ENCODE measurements at regions not wholly inside any gene's neighbourhood (a gene's known extent, or its start where the extent isn't known, plus 50 kb on each side); places are given as distances from the start of the nearest gene placed in this dataset.

DNA sequence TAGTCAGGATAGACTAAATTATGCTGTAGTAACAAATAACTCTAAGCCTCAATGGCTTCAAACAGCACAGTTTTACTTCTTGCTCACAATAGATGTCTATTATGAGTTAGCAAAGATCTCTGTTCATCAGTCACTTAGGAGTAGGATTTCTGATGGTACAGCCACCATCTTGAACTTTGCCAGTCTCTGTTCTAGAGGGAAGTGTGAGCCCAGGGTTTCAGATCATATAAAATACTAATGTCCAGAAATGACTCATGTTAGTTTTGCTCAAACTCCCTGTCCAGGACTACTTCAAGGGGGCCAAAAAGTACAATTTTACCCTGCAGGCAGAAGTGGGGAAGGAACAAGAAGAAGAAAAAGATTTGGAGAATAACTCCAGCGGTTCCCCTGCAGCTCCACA is 77.1 kb upstream of the LSM6 start:
- Histone ChIP-seq H3K9ac (no peak overlapping the region), H2AFZ (ENCODE audit: low read depth) (peak overlapping the region; percentile 35; the same call in 1 of the 2 replicates), H3K4me1 (ENCODE audit: low read depth, poor library complexity, severe bottlenecking) (peaks cover 19% of the 10 kb centered on the region), H3K79me2 (ENCODE audit: insufficient read depth, low read depth) (no peaks in the 10 kb centered on the region), H3K27me3 (ENCODE audit: insufficient read depth, low read depth) (no peaks in the 10 kb centered on the region), H3K36me3 (ENCODE audit: insufficient read depth) (no peaks in the 10 kb centered on the region), H3K4me3 (IDR thresholded peaks at IDR 0.05; ENCODE audit: insufficient read depth, low read depth, low read length) (no peak overlapping the region), H4K20me1 (ENCODE audit: insufficient read depth) (no peaks in the 10 kb centered on the region), H3K27ac (no peak overlapping the region), H3K4me2 (peak overlapping the region; percentile 43; the same call in 1 of the 2 replicates)
- TF ChIP-seq, protein P1, sequence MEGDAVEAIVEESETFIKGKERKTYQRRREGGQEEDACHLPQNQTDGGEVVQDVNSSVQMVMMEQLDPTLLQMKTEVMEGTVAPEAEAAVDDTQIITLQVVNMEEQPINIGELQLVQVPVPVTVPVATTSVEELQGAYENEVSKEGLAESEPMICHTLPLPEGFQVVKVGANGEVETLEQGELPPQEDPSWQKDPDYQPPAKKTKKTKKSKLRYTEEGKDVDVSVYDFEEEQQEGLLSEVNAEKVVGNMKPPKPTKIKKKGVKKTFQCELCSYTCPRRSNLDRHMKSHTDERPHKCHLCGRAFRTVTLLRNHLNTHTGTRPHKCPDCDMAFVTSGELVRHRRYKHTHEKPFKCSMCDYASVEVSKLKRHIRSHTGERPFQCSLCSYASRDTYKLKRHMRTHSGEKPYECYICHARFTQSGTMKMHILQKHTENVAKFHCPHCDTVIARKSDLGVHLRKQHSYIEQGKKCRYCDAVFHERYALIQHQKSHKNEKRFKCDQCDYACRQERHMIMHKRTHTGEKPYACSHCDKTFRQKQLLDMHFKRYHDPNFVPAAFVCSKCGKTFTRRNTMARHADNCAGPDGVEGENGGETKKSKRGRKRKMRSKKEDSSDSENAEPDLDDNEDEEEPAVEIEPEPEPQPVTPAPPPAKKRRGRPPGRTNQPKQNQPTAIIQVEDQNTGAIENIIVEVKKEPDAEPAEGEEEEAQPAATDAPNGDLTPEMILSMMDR (conservative IDR thresholded peaks at IDR 0.05; ENCODE audit: low read depth, low read length): no peak

DNA sequence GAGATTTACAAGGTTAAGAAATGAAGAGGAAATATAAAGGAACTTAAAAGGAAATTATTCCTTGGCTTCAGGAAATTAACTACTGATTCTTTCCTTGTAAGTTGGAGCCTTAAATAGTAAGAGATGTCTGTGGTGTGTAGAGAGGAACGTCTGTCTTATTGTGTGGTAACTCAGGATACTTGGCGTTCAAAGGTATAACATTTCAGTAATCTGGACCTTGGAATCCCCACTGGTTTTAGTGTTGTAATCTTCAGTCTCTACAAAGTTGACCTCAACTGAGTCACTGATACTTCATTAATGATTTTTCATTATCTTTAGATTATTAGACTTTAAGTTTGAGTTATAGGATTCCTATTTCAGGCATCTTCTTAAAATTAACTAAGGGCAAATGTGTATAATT is 79.1 kb upstream of the LSM6 start:
- Histone ChIP-seq H3K4me2 (no peak overlapping the region), H3K9ac (no peak overlapping the region), H3K27me3 (ENCODE audit: insufficient read depth, low read depth) (no peaks in the 10 kb centered on the region), H3K4me3 (IDR thresholded peaks at IDR 0.05; ENCODE audit: insufficient read depth, low read depth, low read length) (no peak overlapping the region), H3K27ac (no peak overlapping the region), H3K36me3 (ENCODE audit: insufficient read depth) (no peaks in the 10 kb centered on the region), H3K79me2 (ENCODE audit: insufficient read depth, low read depth) (no peaks in the 10 kb centered on the region), H2AFZ (ENCODE audit: low read depth) (no peak overlapping the region), H3K4me1 (ENCODE audit: low read depth, poor library complexity, severe bottlenecking) (peaks cover 19% of the 10 kb centered on the region), H4K20me1 (ENCODE audit: insufficient read depth) (no peaks in the 10 kb centered on the region)
- TF ChIP-seq, protein P1 (conservative IDR thresholded peaks at IDR 0.05; ENCODE audit: low read depth, low read length): no peak

DNA sequence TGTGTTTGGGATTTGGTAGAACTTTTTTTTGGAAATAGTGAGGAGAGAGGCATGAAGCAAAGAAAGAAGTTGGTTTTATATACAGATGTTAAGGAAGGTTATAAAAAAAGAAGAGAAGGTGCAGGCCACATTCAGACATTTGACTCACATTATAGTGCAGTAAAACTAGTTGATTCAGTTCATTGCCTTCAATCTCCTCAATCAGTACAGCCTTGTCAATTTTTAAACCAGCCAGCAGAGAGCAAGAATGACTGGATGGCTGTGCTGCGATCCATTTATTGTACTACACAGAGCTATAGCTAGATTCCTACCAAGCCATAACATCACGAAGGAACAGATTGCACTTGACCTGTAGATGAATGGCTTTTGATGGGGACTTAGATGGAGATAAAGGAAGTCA is 79.7 kb upstream of the LSM6 start:
- H3K79me2 ChIP-seq (ENCODE audit: insufficient read depth, low read depth): no peaks in the 10 kb centered on the region
- H3K4me1 ChIP-seq (ENCODE audit: low read depth, poor library complexity, severe bottlenecking): peaks cover 19% of the 10 kb centered on the region
- no peaks in the 10 kb centered on the region for H4K20me1 ChIP-seq (ENCODE audit: insufficient read depth)
- no peak overlapping the region for H3K27ac ChIP-seq
- H3K9ac ChIP-seq: no peak overlapping the region
- H3K4me3 ChIP-seq (IDR thresholded peaks at IDR 0.05; ENCODE audit: insufficient read depth, low read depth, low read length): no peak overlapping the region
- no peaks in the 10 kb centered on the region for H3K36me3 ChIP-seq (ENCODE audit: insufficient read depth)
- no peak overlapping the region for H3K4me2 ChIP-seq
- TF ChIP-seq, protein P1 (conservative IDR thresholded peaks at IDR 0.05; ENCODE audit: low read depth, low read length): no peak
- H3K27me3 ChIP-seq (ENCODE audit: insufficient read depth, low read depth): no peaks in the 10 kb centered on the region
- H2AFZ ChIP-seq (ENCODE audit: low read depth): no peak overlapping the region

- Histone ChIP-seq H3K4me3 (IDR thresholded peaks at IDR 0.05; ENCODE audit: insufficient read depth, low read depth, low read length) (no peak overlapping the region), H3K4me2 (no peak overlapping the region), H3K4me1 (ENCODE audit: low read depth, poor library complexity, severe bottlenecking) (peaks cover 19% of the 10 kb centered on the region), H3K79me2 (ENCODE audit: insufficient read depth, low read depth) (no peaks in the 10 kb centered on the region), H4K20me1 (ENCODE audit: insufficient read depth) (no peaks in the 10 kb centered on the region), H3K9ac (no peak overlapping the region), H3K36me3 (ENCODE audit: insufficient read depth) (no peaks in the 10 kb centered on the region), H3K27me3 (ENCODE audit: insufficient read depth, low read depth) (no peaks in the 10 kb centered on the region), H2AFZ (ENCODE audit: low read depth) (no peak overlapping the region), H3K27ac (no peak overlapping the region)
- TF ChIP-seq, protein P1 (conservative IDR thresholded peaks at IDR 0.05; ENCODE audit: low read depth, low read length): peak; percentile 93
Measured at GRCh38 chr4:146095091-146095690, 80.3 kb upstream of the LSM6 start.

Data from KMS-11 (cell line).